ENCODE measurements at regions not wholly inside any gene's neighbourhood (a gene's known extent, or its start where the extent isn't known, plus 50 kb on each side); places are given as distances from the start of the nearest gene placed in this dataset.

DNA sequence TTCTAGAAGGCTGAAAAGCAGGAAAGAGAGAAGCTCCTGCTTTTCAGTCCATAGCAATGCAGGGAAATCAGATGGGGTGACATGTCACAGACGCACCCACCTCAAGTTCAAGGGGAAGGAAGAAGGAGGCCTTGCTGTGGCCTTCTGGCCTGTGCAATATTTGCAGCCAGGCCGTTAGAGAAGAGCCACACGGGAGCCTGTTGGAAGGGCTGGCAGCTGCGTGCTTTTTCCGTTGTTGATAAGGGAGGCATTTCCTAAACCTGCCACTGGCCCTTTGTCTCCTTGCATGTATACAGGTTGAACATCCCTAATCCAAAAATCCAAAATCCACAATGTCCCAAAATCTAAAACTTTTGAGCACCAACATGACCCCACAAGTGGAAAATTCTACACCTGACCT, 492.5 kb upstream of the ZMIZ1 start:
- peaks cover 0 to 3% (median 0%) of the 10 kb centered on the region in 3 donors for H3K4me1 Mint-ChIP-seq
- ChIA-PET POLR2A (interaction anchor here in 1 of 2 donors (0.6 kb wide), 1 partner anchor 502 kb away, joined by 4 read pairs; no protein-coding TSS in a partner anchor), CTCF (interaction anchor here in 1 of 2 donors (0.6 kb wide), 1 partner anchor 717 kb away, joined by 3 read pairs; no protein-coding TSS in a partner anchor)
- ATAC-seq (replicated peaks in 1 of 4) (no peak), DNase-seq (no peak)
- H3K27ac Mint-ChIP-seq: no peak overlapping the region
- Histone ChIP-seq H3K9me3 (no peaks in the 10 kb centered on the region), H3K4me1 (ENCODE audit: control insufficient read depth in 1 of 2, extremely low read depth in 1 of 2, insufficient read depth in 2 of 2, low read length in 2 of 2) (no peaks in the 10 kb centered on the region), H3K36me3 (ENCODE audit: control insufficient read depth in 2 of 2, extremely low read depth in 1 of 2, insufficient read depth in 1 of 2, low read length in 1 of 2) (no peaks in the 10 kb centered on the region), H3K27ac (ENCODE audit: low read length) (no peak overlapping the region), H3K27me3 (replicated peaks in 1 of 2; ENCODE audit: control insufficient read depth in 2 of 2, extremely low read depth in 1 of 2, insufficient read depth in 2 of 2, low read length in 1 of 2) (peaks cover 0 to 5% of the 10 kb centered on the region in 2 experiments), H3K4me3 (ENCODE audit: control insufficient read depth in 1 of 2, extremely low read depth in 1 of 2, low read length in 1 of 2) (no peak overlapping the region)
- no peaks in the 10 kb centered on the region for H3K36me3 Mint-ChIP-seq
- no peak overlapping the region for H3K4me3 Mint-ChIP-seq
- 100% methylated on average over 1 of the region's 5 CpGs for WGBS (ENCODE audit: insufficient coverage)
- no peaks in the 10 kb centered on the region for H3K9me3 Mint-ChIP-seq
- no peaks in the 10 kb centered on the region for H3K27me3 Mint-ChIP-seq

DNA sequence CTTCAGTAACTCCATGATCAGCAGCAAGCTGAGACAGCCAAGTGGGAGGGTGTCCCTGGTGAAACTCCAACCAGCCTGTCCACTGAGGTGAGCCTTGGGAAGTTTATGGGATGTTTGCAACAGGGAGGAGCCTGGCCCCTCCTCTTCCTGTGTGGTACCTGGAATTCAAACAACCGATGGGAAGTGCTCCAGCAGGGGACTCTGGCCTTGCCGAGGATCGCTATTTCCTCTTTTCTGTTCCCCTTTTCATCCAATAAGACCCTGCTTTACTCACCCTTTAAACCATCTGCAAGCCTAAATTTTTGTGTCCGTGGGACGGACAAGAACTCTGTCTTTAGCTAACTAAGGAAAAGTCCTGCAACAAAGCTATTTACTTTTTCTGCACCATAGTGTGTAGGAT, 491.1 kb upstream of the ZMIZ1 start:
- Histone ChIP-seq H3K9me3 (no peaks in the 10 kb centered on the region), H3K4me1 (ENCODE audit: control insufficient read depth in 1 of 2, extremely low read depth in 1 of 2, insufficient read depth in 2 of 2, low read length in 2 of 2) (no peaks in the 10 kb centered on the region), H3K27me3 (replicated peaks in 1 of 2; ENCODE audit: control insufficient read depth in 2 of 2, extremely low read depth in 1 of 2, insufficient read depth in 2 of 2, low read length in 1 of 2) (no peaks in the 10 kb centered on the region), H3K27ac (ENCODE audit: low read length) (no peak overlapping the region), H3K4me3 (ENCODE audit: control insufficient read depth in 1 of 2, extremely low read depth in 1 of 2, low read length in 1 of 2) (no peak overlapping the region), H3K36me3 (ENCODE audit: control insufficient read depth in 2 of 2, extremely low read depth in 1 of 2, insufficient read depth in 1 of 2, low read length in 1 of 2) (no peaks in the 10 kb centered on the region)
- H3K9me3 Mint-ChIP-seq: no peaks in the 10 kb centered on the region
- H3K36me3 Mint-ChIP-seq: no peaks in the 10 kb centered on the region
- no peak for ATAC-seq (replicated peaks in 1 of 4)
- H3K4me3 Mint-ChIP-seq: no peak overlapping the region
- ChIA-PET POLR2A (no interaction called here), CTCF (no interaction called here)
- H3K4me1 Mint-ChIP-seq: peaks cover 0 to 3% (median 0%) of the 10 kb centered on the region in 3 donors
- H3K27me3 Mint-ChIP-seq: no peaks in the 10 kb centered on the region
- WGBS (ENCODE audit: insufficient coverage): 48% methylated on average over 3 of the region's 5 CpGs
- no peak for DNase-seq
- no peak overlapping the region for H3K27ac Mint-ChIP-seq

DNA sequence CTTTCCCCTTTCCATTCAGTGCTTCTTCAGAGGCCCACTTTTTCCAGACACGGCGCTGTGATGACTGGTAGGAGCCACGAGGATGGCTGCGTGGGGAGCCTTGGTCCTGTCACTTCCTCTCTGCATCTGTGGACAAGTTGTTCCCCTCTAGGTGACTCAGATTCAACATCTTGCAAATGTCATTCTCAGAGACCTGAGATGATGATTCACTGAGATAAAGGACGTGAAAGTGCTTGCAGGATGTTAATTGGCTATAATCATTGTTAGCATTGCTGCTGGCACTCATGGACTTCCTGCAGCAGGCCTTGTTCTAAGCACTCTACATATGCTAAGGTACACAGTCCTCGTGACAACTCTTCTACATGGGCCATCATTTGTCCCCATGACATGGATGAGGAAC, 489.8 kb upstream of the ZMIZ1 start:
- H3K4me1 ChIP-seq (ENCODE audit: control insufficient read depth in 1 of 2, extremely low read depth in 1 of 2, insufficient read depth in 2 of 2, low read length in 2 of 2): no peaks in the 10 kb centered on the region
- peaks cover 0 to 3% (median 0%) of the 10 kb centered on the region in 3 donors for H3K4me1 Mint-ChIP-seq
- ATAC-seq (replicated peaks in 1 of 4): peak; percentile 10 to 67 (median 51)
- CTCF ChIA-PET: no interaction called here
- no peak overlapping the region for H3K27ac ChIP-seq (ENCODE audit: low read length)
- no peaks in the 10 kb centered on the region for H3K27me3 Mint-ChIP-seq
- no peaks in the 10 kb centered on the region for H3K36me3 ChIP-seq (ENCODE audit: control insufficient read depth in 2 of 2, extremely low read depth in 1 of 2, insufficient read depth in 1 of 2, low read length in 1 of 2)
- peak in 2 of 35 experiments; percentile 2 to 5 for DNase-seq
- WGBS (ENCODE audit: insufficient coverage): 26% methylated on average over 5 of the region's 6 CpGs
- no peaks in the 10 kb centered on the region for H3K9me3 ChIP-seq
- H3K4me3 Mint-ChIP-seq: no peak overlapping the region
- no peaks in the 10 kb centered on the region for H3K36me3 Mint-ChIP-seq
- H3K27me3 ChIP-seq (replicated peaks in 1 of 2; ENCODE audit: control insufficient read depth in 2 of 2, extremely low read depth in 1 of 2, insufficient read depth in 2 of 2, low read length in 1 of 2): no peaks in the 10 kb centered on the region
- H3K9me3 Mint-ChIP-seq: no peaks in the 10 kb centered on the region
- no peak overlapping the region for H3K4me3 ChIP-seq (ENCODE audit: control insufficient read depth in 1 of 2, extremely low read depth in 1 of 2, low read length in 1 of 2)
- H3K27ac Mint-ChIP-seq: no peak overlapping the region
- POLR2A ChIA-PET: no interaction called here

DNA sequence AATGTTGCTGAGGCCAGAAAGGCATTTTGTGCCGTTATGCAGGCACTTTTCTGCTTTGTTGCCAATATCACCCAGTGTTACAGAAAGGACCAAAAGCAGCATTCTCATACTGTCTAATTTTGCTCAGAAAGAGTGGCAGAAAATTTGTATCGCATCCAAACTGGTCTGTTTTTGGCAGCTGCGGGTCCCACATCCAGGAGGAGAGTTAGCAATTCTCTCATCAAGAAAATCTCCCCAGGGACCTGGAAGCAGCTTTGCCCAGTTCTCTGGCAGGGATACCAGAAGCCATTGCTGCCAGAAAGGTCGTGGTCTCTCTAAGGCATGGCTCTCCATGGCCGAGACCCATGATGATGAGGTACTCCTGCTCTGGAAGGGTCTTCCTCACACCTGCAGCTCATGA, 489.2 kb upstream of the ZMIZ1 start:
- CTCF ChIA-PET: no interaction called here
- H3K27ac Mint-ChIP-seq: no peak overlapping the region

DNA sequence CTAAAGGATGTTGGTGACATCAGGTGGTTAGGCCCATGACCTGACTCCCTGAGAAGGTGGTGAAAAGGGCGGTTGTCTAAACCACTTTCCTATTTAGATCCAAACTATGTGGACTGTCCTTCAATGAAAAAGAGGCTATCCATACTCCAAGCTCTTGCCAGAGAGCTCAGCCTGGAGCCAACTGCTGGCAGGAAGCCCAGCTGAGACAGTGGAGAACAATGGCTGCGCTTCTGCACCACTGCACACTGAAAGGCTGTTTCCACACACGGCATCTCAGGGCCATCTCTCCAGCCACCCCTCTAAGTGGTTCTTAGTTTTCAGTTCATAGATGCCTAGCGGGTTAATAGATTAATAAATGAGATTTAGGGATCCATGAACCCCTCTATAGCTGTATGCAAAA, 488.8 kb upstream of the ZMIZ1 start:
- Mint-ChIP-seq H3K4me1 (peaks cover 0 to 3% (median 0%) of the 10 kb centered on the region in 3 donors), H3K9me3 (no peaks in the 10 kb centered on the region), H3K36me3 (no peaks in the 10 kb centered on the region), H3K27ac (no peak overlapping the region), H3K4me3 (no peak overlapping the region), H3K27me3 (no peaks in the 10 kb centered on the region)
- Histone ChIP-seq H3K4me3 (ENCODE audit: control insufficient read depth in 1 of 2, extremely low read depth in 1 of 2, low read length in 1 of 2) (no peak overlapping the region), H3K36me3 (ENCODE audit: control insufficient read depth in 2 of 2, extremely low read depth in 1 of 2, insufficient read depth in 1 of 2, low read length in 1 of 2) (no peaks in the 10 kb centered on the region), H3K4me1 (ENCODE audit: control insufficient read depth in 1 of 2, extremely low read depth in 1 of 2, insufficient read depth in 2 of 2, low read length in 2 of 2) (no peaks in the 10 kb centered on the region), H3K27ac (ENCODE audit: low read length) (no peak overlapping the region), H3K9me3 (no peaks in the 10 kb centered on the region), H3K27me3 (replicated peaks in 1 of 2; ENCODE audit: control insufficient read depth in 2 of 2, extremely low read depth in 1 of 2, insufficient read depth in 2 of 2, low read length in 1 of 2) (no peaks in the 10 kb centered on the region)
- POLR2A ChIA-PET: no interaction called here
- 86% methylated on average over 2 of the region's 4 CpGs for WGBS (ENCODE audit: insufficient coverage)
- DNase-seq: no peak
- CTCF ChIA-PET: no interaction called here
- no peak for ATAC-seq (replicated peaks in 1 of 4)

More for the DNA sequence above, 489.2 kb upstream of the ZMIZ1 start:
- Histone ChIP-seq H3K9me3 (no peaks in the 10 kb centered on the region), H3K4me3 (ENCODE audit: control insufficient read depth in 1 of 2, extremely low read depth in 1 of 2, low read length in 1 of 2) (no peak overlapping the region), H3K27me3 (replicated peaks in 1 of 2; ENCODE audit: control insufficient read depth in 2 of 2, extremely low read depth in 1 of 2, insufficient read depth in 2 of 2, low read length in 1 of 2) (no peaks in the 10 kb centered on the region), H3K36me3 (ENCODE audit: control insufficient read depth in 2 of 2, extremely low read depth in 1 of 2, insufficient read depth in 1 of 2, low read length in 1 of 2) (no peaks in the 10 kb centered on the region), H3K4me1 (ENCODE audit: control insufficient read depth in 1 of 2, extremely low read depth in 1 of 2, insufficient read depth in 2 of 2, low read length in 2 of 2) (no peaks in the 10 kb centered on the region), H3K27ac (ENCODE audit: low read length) (no peak overlapping the region)
- H3K4me1 Mint-ChIP-seq: peaks cover 0 to 3% (median 0%) of the 10 kb centered on the region in 3 donors
- H3K4me3 Mint-ChIP-seq: no peak overlapping the region
- ATAC-seq (replicated peaks in 1 of 4) (no peak), DNase-seq (no peak)
- H3K9me3 Mint-ChIP-seq: no peaks in the 10 kb centered on the region
- H3K27me3 Mint-ChIP-seq: no peaks in the 10 kb centered on the region
- no peaks in the 10 kb centered on the region for H3K36me3 Mint-ChIP-seq
- 90% methylated on average over 2 of the region's 5 CpGs for WGBS (ENCODE audit: insufficient coverage)
- POLR2A ChIA-PET: no interaction called here

DNA sequence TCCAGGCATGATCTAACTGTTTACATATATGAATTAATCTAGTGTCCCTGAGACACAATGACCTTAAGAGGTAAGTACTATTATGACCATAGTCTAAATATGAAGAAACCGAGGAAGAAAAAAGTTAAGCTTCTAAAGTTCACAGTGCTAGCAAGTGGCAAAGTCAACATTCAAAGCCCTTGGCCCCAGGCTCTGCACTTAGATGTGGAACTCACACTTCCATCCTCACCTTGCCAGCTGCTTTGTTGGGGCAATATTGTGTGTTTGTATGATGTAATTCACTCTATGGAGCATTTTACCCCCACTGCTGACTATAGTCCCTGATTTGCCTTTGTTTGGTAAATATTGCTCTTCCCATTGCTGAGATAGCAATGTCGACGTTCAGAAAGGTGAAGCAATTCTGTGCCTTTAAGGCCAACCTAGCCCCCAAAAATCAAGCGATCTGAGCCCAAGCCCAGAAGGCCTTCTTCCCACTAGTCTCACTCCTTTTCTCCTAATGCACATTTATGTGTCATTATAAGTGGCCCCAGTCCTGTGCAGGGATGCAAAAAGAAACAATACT, 487.6 kb upstream of the ZMIZ1 start:
- Histone ChIP-seq H3K4me3 (ENCODE audit: control insufficient read depth in 1 of 2, extremely low read depth in 1 of 2, low read length in 1 of 2) (no peak overlapping the region), H3K27ac (ENCODE audit: low read length) (no peak overlapping the region), H3K36me3 (ENCODE audit: control insufficient read depth in 2 of 2, extremely low read depth in 1 of 2, insufficient read depth in 1 of 2, low read length in 1 of 2) (no peaks in the 10 kb centered on the region), H3K27me3 (replicated peaks in 1 of 2; ENCODE audit: control insufficient read depth in 2 of 2, extremely low read depth in 1 of 2, insufficient read depth in 2 of 2, low read length in 1 of 2) (no peaks in the 10 kb centered on the region), H3K9me3 (no peaks in the 10 kb centered on the region), H3K4me1 (ENCODE audit: control insufficient read depth in 1 of 2, extremely low read depth in 1 of 2, insufficient read depth in 2 of 2, low read length in 2 of 2) (no peaks in the 10 kb centered on the region)
- H3K9me3 Mint-ChIP-seq: no peaks in the 10 kb centered on the region
- CTCF ChIA-PET: no interaction called here
- no peak overlapping the region for H3K27ac Mint-ChIP-seq
- no peaks in the 10 kb centered on the region for H3K36me3 Mint-ChIP-seq
- no peaks in the 10 kb centered on the region for H3K27me3 Mint-ChIP-seq
- peaks cover 0 to 3% (median 0%) of the 10 kb centered on the region in 3 donors for H3K4me1 Mint-ChIP-seq
- no peak overlapping the region for H3K4me3 Mint-ChIP-seq
- POLR2A ChIA-PET: no interaction called here
- DNase-seq (no peak), ATAC-seq (replicated peaks in 1 of 4) (no peak)
- 82% methylated on average over 3 of the region's 4 CpGs for WGBS (ENCODE audit: insufficient coverage)

DNA sequence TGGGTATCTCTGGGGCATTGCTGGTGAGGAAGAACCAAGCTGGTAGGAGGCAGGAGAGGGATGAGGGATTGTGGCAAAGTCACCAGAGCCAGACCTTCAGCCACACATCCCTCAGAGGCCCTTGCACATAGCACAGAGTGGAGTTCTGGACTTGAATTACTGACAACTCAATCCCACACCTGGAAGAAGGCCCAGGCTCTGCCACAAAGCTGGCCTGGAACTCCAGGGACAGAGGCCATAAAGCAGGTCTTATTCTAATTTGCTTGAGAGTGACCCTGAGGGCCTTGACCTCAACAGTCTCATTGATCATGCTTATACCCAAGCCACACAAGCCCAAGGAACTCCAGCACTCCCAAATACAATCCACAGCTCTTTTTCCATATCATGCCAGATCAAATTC, 486.2 kb upstream of the ZMIZ1 start:
- ChIA-PET CTCF (no interaction called here), POLR2A (no interaction called here)
- H3K36me3 Mint-ChIP-seq: no peaks in the 10 kb centered on the region
- ATAC-seq (replicated peaks in 1 of 4) (no peak), DNase-seq (no peak)
- Histone ChIP-seq H3K4me1 (ENCODE audit: control insufficient read depth in 1 of 2, extremely low read depth in 1 of 2, insufficient read depth in 2 of 2, low read length in 2 of 2) (no peaks in the 10 kb centered on the region), H3K27ac (ENCODE audit: low read length) (no peak overlapping the region), H3K9me3 (no peaks in the 10 kb centered on the region), H3K27me3 (replicated peaks in 1 of 2; ENCODE audit: control insufficient read depth in 2 of 2, extremely low read depth in 1 of 2, insufficient read depth in 2 of 2, low read length in 1 of 2) (peaks cover 0 to 3% of the 10 kb centered on the region in 2 experiments), H3K36me3 (ENCODE audit: control insufficient read depth in 2 of 2, extremely low read depth in 1 of 2, insufficient read depth in 1 of 2, low read length in 1 of 2) (no peaks in the 10 kb centered on the region), H3K4me3 (ENCODE audit: control insufficient read depth in 1 of 2, extremely low read depth in 1 of 2, low read length in 1 of 2) (no peak overlapping the region)
- H3K4me1 Mint-ChIP-seq: peaks cover 0 to 3% (median 0%) of the 10 kb centered on the region in 3 donors
- H3K9me3 Mint-ChIP-seq: no peaks in the 10 kb centered on the region
- no peak overlapping the region for H3K27ac Mint-ChIP-seq
- H3K4me3 Mint-ChIP-seq: no peak overlapping the region
- H3K27me3 Mint-ChIP-seq: no peaks in the 10 kb centered on the region

Data from T-cell (primary cell).